ENCODE measurements at regions not wholly inside any gene's neighbourhood (a gene's known extent, or its start where the extent isn't known, plus 50 kb on each side); places are given as distances from the start of the nearest gene placed in this dataset.

- BruUV-seq (replicated peaks), result no TSS peak
- H3K27me3 ChIP-seq (ENCODE audit: control insufficient read depth in 2 of 2, insufficient read depth in 2 of 2, low read length in 2 of 2), result no peaks in the 10 kb centered on the region
- no peaks in the 10 kb centered on the region for H3K36me3 ChIP-seq (ENCODE audit: control insufficient read depth in 2 of 2, extremely low read depth in 1 of 2, insufficient read depth in 2 of 2, low read length in 2 of 2)
- H3K4me2 ChIP-seq (ENCODE audit: insufficient read depth, low read length), result no peak overlapping the region
- dilution Hi-C loops (cut with MboI; ENCODE audit: extremely low pct_ligation_motif_present, low sequenced_read_pairs), result no loop called here
- CTCF ChIA-PET, result no interaction called here
- H2AFZ ChIP-seq (ENCODE audit: low read depth, low read length), result no peak overlapping the region
- no peaks in the 10 kb centered on the region for H4K20me1 ChIP-seq (replicated peaks; ENCODE audit: control insufficient read depth, extremely low read depth, insufficient read depth, low read length)
- H3K9me3 ChIP-seq (replicated peaks; ENCODE audit: control insufficient read depth, insufficient read depth, low read length), result no peaks in the 10 kb centered on the region
- intact Hi-C loops (cut with micrococcal nuclease), result no loop called here
- DNase-seq (ENCODE audit: low read depth, low spot score) (no peak), FAIRE-seq (no peak)
- no peaks in the 10 kb centered on the region for H3K4me1 ChIP-seq (ENCODE audit: control insufficient read depth, extremely low read depth, insufficient read depth, low read length)
- POLR2A ChIA-PET, result no interaction called here
- H3K27ac ChIP-seq (ENCODE audit: insufficient read depth, low read depth, low read length), result no peak overlapping the region
- TF ChIP-seq GATA2 (IDR thresholded peaks at IDR 0.05; ENCODE audit: insufficient read depth, insufficient read length, low read depth, low read length), result no peak
- TF ChIP-seq CTCF (IDR thresholded peaks at IDR 0.05; ENCODE audit: extremely low read depth in 1 of 2, insufficient read depth in 1 of 2, low read depth in 1 of 2, low read length in 2 of 2), result no peak
- TF ChIP-seq FOS (IDR thresholded peaks at IDR 0.05; ENCODE audit: borderline replicate concordance, insufficient read depth, low read length), result no peak
- no peak for TF ChIP-seq MYC (IDR thresholded peaks at IDR 0.05; ENCODE audit: low read depth, low read length)
- TF ChIP-seq MAX (IDR thresholded peaks at IDR 0.05; ENCODE audit: insufficient read depth, insufficient read length), result no peak
- no peak overlapping the region for H3K9ac ChIP-seq (replicated peaks; ENCODE audit: extremely low read depth, insufficient read depth, low read length)
- no peak overlapping the region for H3K4me3 ChIP-seq (replicated peaks in 1 of 3; ENCODE audit: insufficient read depth in 1 of 3, low read depth in 1 of 3, low read length in 3 of 3)
- no peaks in the 10 kb centered on the region for H3K9me1 ChIP-seq (replicated peaks; ENCODE audit: control insufficient read depth, extremely low read depth, insufficient read depth, low read length)
- H3K79me2 ChIP-seq (ENCODE audit: control insufficient read depth, insufficient read depth, low read length), result no peaks in the 10 kb centered on the region
Measured at GRCh38 chr17:72255481-72255880, 134.7 kb downstream of the SOX9 start.

GRCh38 chr17:72258711-72259110 is 137.9 kb downstream of the SOX9 start:
- Histone ChIP-seq H3K9me1 (replicated peaks; ENCODE audit: control insufficient read depth, extremely low read depth, insufficient read depth, low read length) (no peaks in the 10 kb centered on the region), H3K9ac (replicated peaks; ENCODE audit: extremely low read depth, insufficient read depth, low read length) (no peak overlapping the region), H4K20me1 (replicated peaks; ENCODE audit: control insufficient read depth, extremely low read depth, insufficient read depth, low read length) (no peaks in the 10 kb centered on the region), H3K36me3 (ENCODE audit: control insufficient read depth in 2 of 2, extremely low read depth in 1 of 2, insufficient read depth in 2 of 2, low read length in 2 of 2) (no peaks in the 10 kb centered on the region), H3K9me3 (replicated peaks; ENCODE audit: control insufficient read depth, insufficient read depth, low read length) (no peaks in the 10 kb centered on the region), H2AFZ (ENCODE audit: low read depth, low read length) (no peak overlapping the region), H3K27me3 (ENCODE audit: control insufficient read depth in 2 of 2, insufficient read depth in 2 of 2, low read length in 2 of 2) (no peaks in the 10 kb centered on the region), H3K4me1 (ENCODE audit: control insufficient read depth, extremely low read depth, insufficient read depth, low read length) (no peaks in the 10 kb centered on the region), H3K4me3 (replicated peaks in 1 of 3; ENCODE audit: insufficient read depth in 1 of 3, low read depth in 1 of 3, low read length in 3 of 3) (no peak overlapping the region), H3K79me2 (ENCODE audit: control insufficient read depth, insufficient read depth, low read length) (no peaks in the 10 kb centered on the region), H3K4me2 (ENCODE audit: insufficient read depth, low read length) (no peak overlapping the region), H3K27ac (ENCODE audit: insufficient read depth, low read depth, low read length) (no peak overlapping the region)
- DNase-seq (ENCODE audit: low read depth, low spot score) (no peak), FAIRE-seq (no peak)
- POLR2A ChIA-PET, result no interaction called here
- no peak for TF ChIP-seq POLR2A (IDR thresholded peaks at IDR 0.05; ENCODE audit: low read depth, low read length)
- TF ChIP-seq POLR2AphosphoS5 (IDR thresholded peaks at IDR 0.05; ENCODE audit: insufficient read depth, low read depth, low read length), result no peak
- no peak for TF ChIP-seq GATA2 (IDR thresholded peaks at IDR 0.05; ENCODE audit: insufficient read depth, insufficient read length, low read depth, low read length)
- TF ChIP-seq CTCF (IDR thresholded peaks at IDR 0.05; ENCODE audit: extremely low read depth in 1 of 2, insufficient read depth in 1 of 2, low read depth in 1 of 2, low read length in 2 of 2), result no peak
- BruUV-seq (replicated peaks), result no TSS peak
- dilution Hi-C loops (cut with MboI; ENCODE audit: extremely low pct_ligation_motif_present, low sequenced_read_pairs) (no loop called here), intact Hi-C loops (cut with micrococcal nuclease) (no loop called here)
- CTCF ChIA-PET, result no interaction called here
